Common myeloid progenitor, CD34-positive (primary cell): ENCODE measurements at regions not wholly inside any gene's neighbourhood (a gene's known extent, or its start where the extent isn't known, plus 50 kb on each side); places are given as distances from the start of the nearest gene placed in this dataset.

Experiments
- CTCF ChIA-PET: fragments of 350-600 bp; sonication (Branson Sonifier 250); formaldehyde crosslinking; loops from one replicate; lab custom pipeline; 2021; ENCODE audit warnings: antibody characterized with exemption; lab: Charles Lee
- POLR2A ChIA-PET: fragments of 350-600 bp; sonication (Branson Sonifier 250); formaldehyde crosslinking; loops from one replicate; lab custom pipeline; 2021; ENCODE audit warnings: antibody characterized with exemption; lab: Charles Lee
- DNase-seq, 3 donors: peaks; one replicate each; pipeline versions ENCODE4 v3.0.0 to v3.0.0-alpha.2; 2013
- H3K27ac ChIP-seq, 2 experiments: 1 replicate in 1 of 2; 2 replicates in 1 of 2; pipeline ENCODE4 v1.7.0; 2013; ENCODE audit warnings: inconsistent platforms in 2 of 2, low read length in 2 of 2, mild to moderate bottlenecking in 2 of 2, low read depth in 1 of 2, moderate library complexity in 1 of 2; ENCODE audit not compliant: severe bottlenecking in 2 of 2, insufficient read depth in 1 of 2, poor library complexity in 1 of 2
- H3K27me3 ChIP-seq, 5 experiments: replicated peaks in 2 of 5; 1 replicate in 3 of 5; 2 replicates in 2 of 5; pipeline versions ENCODE4 v1.6.1 to v1.7.0; 2013; ENCODE audit warnings: low read length in 4 of 5, mild to moderate bottlenecking in 2 of 5, moderate library complexity in 2 of 5, inconsistent platforms in 1 of 5; ENCODE audit not compliant: insufficient read depth in 5 of 5, control insufficient read depth in 4 of 5
- H3K36me3 ChIP-seq, 4 experiments: 1 replicate in 2 of 4; 2 replicates in 2 of 4; pipeline versions ENCODE4 v1.6.1 to v1.7.0; 2013; ENCODE audit warnings: low read length in 3 of 4, control low read depth in 1 of 4, mild to moderate bottlenecking in 1 of 4; ENCODE audit not compliant: control insufficient read depth in 4 of 4, insufficient read depth in 4 of 4
- H3K4me1 ChIP-seq, 4 experiments: 1 replicate in 3 of 4; 2 replicates in 1 of 4; pipeline versions ENCODE4 v1.6.1 to v1.7.1; 2013; ENCODE audit warnings: low read length in 3 of 4, mild to moderate bottlenecking in 3 of 4, control low read depth in 1 of 4, inconsistent platforms in 1 of 4, moderate library complexity in 1 of 4; ENCODE audit not compliant: control insufficient read depth in 4 of 4, insufficient read depth in 4 of 4; ENCODE audit errors: control extremely low read depth in 1 of 4
- H3K4me3 ChIP-seq, 7 experiments: 1 replicate in 4 of 7; 2 replicates in 3 of 7; pipeline versions ENCODE4 v1.5.1 to v1.7.0; 2013; ENCODE audit warnings: mild to moderate bottlenecking in 7 of 7, low read length in 6 of 7, moderate library complexity in 6 of 7, inconsistent platforms in 2 of 7, low read depth in 2 of 7, control low read depth in 1 of 7; ENCODE audit not compliant: insufficient read depth in 4 of 7, control insufficient read depth in 1 of 7; ENCODE audit errors: extremely low read depth in 1 of 7
- H3K9me3 ChIP-seq, 5 experiments: 1 replicate in 4 of 5; 2 replicates in 1 of 5; pipeline versions ENCODE4 v1.6.1 to v1.7.1; 2013; ENCODE audit warnings: low read length in 4 of 5, mild to moderate bottlenecking in 2 of 5, inconsistent platforms in 1 of 5, low read depth in 1 of 5, moderate library complexity in 1 of 5; ENCODE audit not compliant: control insufficient read depth in 4 of 5, insufficient read depth in 2 of 5; ENCODE audit errors: control extremely low read depth in 1 of 5
- WGBS: methylation state at CpG from one replicate; pipeline ENCODE4 v1.1.5; 2013; ENCODE audit not compliant: insufficient coverage; 5-methylcytosine and 5-hydroxymethylcytosine counted together

DNA sequence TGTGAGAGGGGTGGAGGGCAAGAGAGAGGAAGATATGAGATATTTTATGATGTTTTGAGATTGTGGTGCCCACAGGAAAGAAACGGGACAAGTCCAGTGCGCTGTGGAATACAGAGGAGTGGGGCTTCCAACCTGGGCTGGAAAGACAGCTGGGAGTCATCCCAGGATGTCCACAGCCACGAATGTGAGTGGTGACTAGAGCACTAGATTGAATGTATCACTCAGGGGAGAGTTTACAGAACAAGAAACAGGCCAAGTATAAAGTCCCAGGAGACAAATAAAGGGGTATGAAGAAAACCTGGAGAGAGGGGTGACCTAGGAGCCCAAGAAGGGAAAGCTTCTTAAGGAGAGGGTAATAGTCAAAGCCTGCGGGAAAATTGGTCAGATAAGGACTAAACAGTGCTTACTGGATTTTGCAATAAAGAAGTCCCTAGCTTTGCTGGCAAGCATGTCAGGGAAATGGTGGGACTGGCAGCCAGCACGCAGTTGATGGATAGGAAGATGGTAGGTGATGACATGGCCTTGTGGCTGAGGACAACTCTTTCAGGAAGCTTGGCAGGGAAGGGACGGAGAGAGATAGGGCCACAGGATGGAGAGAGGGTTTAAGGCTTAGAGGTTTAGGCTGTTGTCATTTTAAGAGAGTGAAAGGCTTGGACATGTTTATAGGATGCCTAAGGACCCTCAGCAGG, 114.5 kb downstream of the AXIN2 start:
- peaks cover 0 to 27% (median 0%) of the 10 kb centered on the region in 5 experiments for H3K27me3 ChIP-seq
- ChIA-PET CTCF (no interaction called here), POLR2A (no interaction called here)
- no peak for DNase-seq
- 83% methylated on average over 6 of the region's 6 CpGs for WGBS
- H3K4me1 ChIP-seq = no peaks in the 10 kb centered on the region
- H3K27ac ChIP-seq = no peak overlapping the region
- H3K4me3 ChIP-seq = no peak overlapping the region
- no peaks in the 10 kb centered on the region for H3K36me3 ChIP-seq
- peaks cover 0 to 8% (median 2%) of the 10 kb centered on the region in 5 experiments for H3K9me3 ChIP-seq

- Histone ChIP-seq H3K9me3 (peaks cover 0 to 8% (median 2%) of the 10 kb centered on the region in 5 experiments), H3K4me1 (no peaks in the 10 kb centered on the region), H3K4me3 (no peak overlapping the region), H3K36me3 (no peaks in the 10 kb centered on the region), H3K27me3 (peaks cover 0 to 30% (median 0%) of the 10 kb centered on the region in 5 experiments), H3K27ac (no peak overlapping the region)
- WGBS = 100% methylated on average over 1 of the region's 3 CpGs
- CTCF ChIA-PET = no interaction called here
- POLR2A ChIA-PET = no interaction called here
- no peak for DNase-seq
Measured at GRCh38 chr17:65446043-65446442, 115.4 kb downstream of the AXIN2 start.

GRCh38 chr17:65444049-65444448, 117.4 kb downstream of the AXIN2 start:
- no peaks in the 10 kb centered on the region for H3K4me1 ChIP-seq
- WGBS = 100% methylated on average over 3 of the region's 5 CpGs
- no peak overlapping the region for H3K4me3 ChIP-seq
- peaks cover 0 to 41% (median 4%) of the 10 kb centered on the region in 5 experiments for H3K27me3 ChIP-seq
- no peaks in the 10 kb centered on the region for H3K36me3 ChIP-seq
- no peak overlapping the region for H3K27ac ChIP-seq
- ChIA-PET POLR2A (no interaction called here), CTCF (no interaction called here)
- H3K9me3 ChIP-seq = no peaks in the 10 kb centered on the region
- no peak for DNase-seq

GRCh38 chr17:65442691-65443090, 118.8 kb downstream of the AXIN2 start:
- H3K36me3 ChIP-seq = no peaks in the 10 kb centered on the region
- ChIA-PET CTCF (no interaction called here), POLR2A (no interaction called here)
- DNase-seq = no peak
- no peak overlapping the region for H3K4me3 ChIP-seq
- H3K9me3 ChIP-seq = no peaks in the 10 kb centered on the region
- WGBS = no CpG with 5 or more reads among the region's 1 CpG
- H3K27ac ChIP-seq = no peak overlapping the region
- H3K4me1 ChIP-seq = no peaks in the 10 kb centered on the region
- H3K27me3 ChIP-seq = peaks cover 0 to 54% (median 7%) of the 10 kb centered on the region in 5 experiments

DNA sequence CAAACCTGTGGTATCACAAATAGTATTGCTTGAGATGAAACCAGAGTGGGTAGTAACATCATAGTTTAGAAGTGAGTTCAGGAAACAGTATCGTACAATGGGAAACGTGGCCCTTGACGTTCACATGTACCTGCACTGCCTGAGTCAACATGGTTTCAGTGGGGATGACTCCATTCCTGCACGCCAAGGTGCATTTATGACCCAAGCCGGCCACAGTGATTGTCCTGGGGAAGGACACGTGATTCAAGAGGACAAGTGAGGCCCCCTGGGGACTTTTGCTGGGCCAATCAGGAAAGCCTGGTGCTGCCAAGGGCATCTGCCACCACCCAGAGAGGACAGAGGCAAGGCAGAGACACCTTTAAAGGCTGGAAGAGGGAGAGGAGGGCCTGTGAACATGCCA, 119.2 kb downstream of the AXIN2 start:
- peaks cover 0 to 53% (median 7%) of the 10 kb centered on the region in 5 experiments for H3K27me3 ChIP-seq
- no peak for DNase-seq
- no peak overlapping the region for H3K27ac ChIP-seq
- WGBS = 72% methylated on average over 6 of the region's 6 CpGs
- H3K4me3 ChIP-seq = no peak overlapping the region
- no peaks in the 10 kb centered on the region for H3K4me1 ChIP-seq
- no peaks in the 10 kb centered on the region for H3K9me3 ChIP-seq
- POLR2A ChIA-PET = no interaction called here
- H3K36me3 ChIP-seq = no peaks in the 10 kb centered on the region
- CTCF ChIA-PET = no interaction called here

- WGBS = no CpG with 5 or more reads among the region's 2 CpGs
- Histone ChIP-seq H3K4me1 (no peaks in the 10 kb centered on the region), H3K36me3 (no peaks in the 10 kb centered on the region), H3K9me3 (no peaks in the 10 kb centered on the region), H3K4me3 (no peak overlapping the region), H3K27me3 (peaks cover 0 to 63% (median 7%) of the 10 kb centered on the region in 5 experiments), H3K27ac (no peak overlapping the region)
- POLR2A ChIA-PET = no interaction called here
- CTCF ChIA-PET = no interaction called here
- no peak for DNase-seq
Measured at GRCh38 chr17:65441053-65441605, 120.3 kb downstream of the AXIN2 start.

- ChIA-PET POLR2A (no interaction called here), CTCF (no interaction called here)
- Histone ChIP-seq H3K36me3 (no peaks in the 10 kb centered on the region), H3K4me1 (no peaks in the 10 kb centered on the region), H3K9me3 (no peaks in the 10 kb centered on the region), H3K27me3 (peaks cover 0 to 69% (median 7%) of the 10 kb centered on the region in 5 experiments), H3K4me3 (no peak overlapping the region), H3K27ac (no peak overlapping the region)
- no peak for DNase-seq
- WGBS = 46% methylated on average over 4 of the region's 7 CpGs
Measured at GRCh38 chr17:65438708-65439294, 122.6 kb downstream of the AXIN2 start.
